H1 (cell line): ENCODE measurements at regions not wholly inside any gene's neighbourhood (a gene's known extent, or its start where the extent isn't known, plus 50 kb on each side); places are given as distances from the start of the nearest gene placed in this dataset.

Source experiments
- CHD7 ChIP-seq: fragments of 300-600 bp; sonication (generic); IDR thresholded peaks from 2 replicates; pipeline ENCODE4 v1.7.1; 2012; ENCODE audit warnings: low read length, moderate library complexity, mild to moderate bottlenecking, inconsistent platforms; ENCODE audit not compliant: insufficient replicate concordance
- CTCF ChIP-seq, 3 experiments: IDR thresholded peaks; 1 replicate in 2 of 3; 2 replicates in 1 of 3; pipeline versions ENCODE4 v1.5.1 to v1.6.1; 2011; ENCODE audit warnings: low read length in 3 of 3, mild to moderate bottlenecking in 3 of 3, inconsistent platforms in 2 of 3, low read depth in 1 of 3, moderate library complexity in 1 of 3; ENCODE audit not compliant: insufficient read depth in 1 of 3; ENCODE audit errors: control extremely low read depth in 1 of 3
- EP300 ChIP-seq, 2 experiments: IDR thresholded peaks; 1 replicate in 1 of 2; 2 replicates in 1 of 2; pipeline ENCODE4 v1.6.1; 2011 to 2012; ENCODE audit warnings: low read depth in 2 of 2, low read length in 2 of 2, mild to moderate bottlenecking in 2 of 2, borderline replicate concordance in 1 of 2, inconsistent platforms in 1 of 2, moderate library complexity in 1 of 2
- PHF8 ChIP-seq: fragments of 200-600 bp; sonication (generic); conservative IDR thresholded peaks from 2 replicates; pipeline ENCODE4 v1.7.1; 2012; ENCODE audit warnings: low read depth, mild to moderate bottlenecking, inconsistent platforms, low read length, moderate library complexity
- TBP ChIP-seq: IDR thresholded peaks from 2 replicates; pipeline ENCODE4 v1.6.1; 2011; ENCODE audit warnings: low read depth, low read length, improper control_type of control experiment
- TEAD4 ChIP-seq: IDR thresholded peaks from 2 replicates; pipeline ENCODE4 v1.6.1; 2012; ENCODE audit warnings: low read depth, low read length, inconsistent platforms, mixed read lengths

- TF ChIP-seq CHD7 (no peak), PHF8 (no peak), CTCF (IDR thresholded peaks at IDR 0.05; ENCODE audit: control extremely low read depth in 1 of 3, insufficient read depth in 1 of 3, low read depth in 1 of 3, low read length in 3 of 3) (no peak), TBP (no peak), TEAD4 (no peak), EP300 (IDR thresholded peaks at IDR 0.05; ENCODE audit: borderline replicate concordance in 1 of 2, low read depth in 2 of 2, low read length in 2 of 2) (no peak)
These were observed 208.5 kb upstream of the RPL34 start (continued) for GRCh38 chr4:108411836-108412235.
